ENCODE measurements at regions not wholly inside any gene's neighbourhood (a gene's known extent, or its start where the extent isn't known, plus 50 kb on each side); places are given as distances from the start of the nearest gene placed in this dataset.

DNA sequence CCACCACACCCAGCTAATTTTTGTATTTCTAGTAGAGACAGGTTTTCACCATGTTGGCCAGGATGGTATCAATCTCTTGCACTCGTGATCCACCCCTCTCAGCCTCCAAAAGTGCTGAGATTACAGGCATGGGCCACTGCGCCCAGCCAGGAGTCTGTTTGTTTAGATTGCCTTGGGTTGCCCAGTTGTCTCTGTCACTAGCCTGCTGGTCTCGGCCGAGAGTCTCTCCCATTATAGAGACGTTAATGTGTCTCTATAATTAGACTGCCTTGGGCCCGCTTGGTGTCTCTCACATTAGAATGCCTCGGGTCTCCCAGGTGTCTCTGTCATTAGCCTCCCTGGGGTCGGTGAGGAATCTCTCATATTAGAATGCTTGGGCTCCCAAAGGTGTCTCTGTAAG is 1533.6 kb downstream of the UQCRFS1 start:
- intact Hi-C loops (cut with micrococcal nuclease) = no loop called here
- ChIA-PET CTCF (ENCODE audit: partially characterized antibody) (no interaction called here), POLR2A (ENCODE audit: partially characterized antibody) (no interaction called here)
- Mint-ChIP-seq H3K27ac (no peak overlapping the region), H3K36me3 (no peaks in the 10 kb centered on the region), H3K4me1 (no peaks in the 10 kb centered on the region), H3K27me3 (no peaks in the 10 kb centered on the region), H3K4me3 (no peak overlapping the region), H3K9me3 (peaks cover 7 to 49% (median 26%) of the 10 kb centered on the region in 8 donors)
- DNase-seq = no peak
- Histone ChIP-seq H3K36me3 (ENCODE audit: insufficient read depth, low read length) (no peaks in the 10 kb centered on the region), H3K27ac (ENCODE audit: low read depth, low read length) (no peak overlapping the region), H3K4me1 (ENCODE audit: insufficient read depth, low read length) (no peaks in the 10 kb centered on the region), H3K4me3 (ENCODE audit: low read length in 2 of 2) (no peak overlapping the region), H3K27me3 (ENCODE audit: insufficient read depth, low read length) (no peaks in the 10 kb centered on the region), H3K9me3 (ENCODE audit: control insufficient read depth in 1 of 2, low read length in 2 of 2) (no peaks in the 10 kb centered on the region)

- Mint-ChIP-seq H3K27ac (no peak overlapping the region), H3K36me3 (peaks cover 0 to 1% of the 10 kb centered on the region in 2 donors), H3K27me3 (no peaks in the 10 kb centered on the region), H3K4me1 (no peaks in the 10 kb centered on the region), H3K4me3 (no peak overlapping the region), H3K9me3 (peaks cover 6 to 69% (median 42%) of the 10 kb centered on the region in 8 donors)
- DNase-seq = no peak
- no peaks in the 10 kb centered on the region for H3K36me3 ChIP-seq (ENCODE audit: insufficient read depth, low read length)
- POLR2A ChIA-PET (ENCODE audit: partially characterized antibody) = no interaction called here
- no peak overlapping the region for H3K27ac ChIP-seq (ENCODE audit: low read depth, low read length)
- no peaks in the 10 kb centered on the region for H3K4me1 ChIP-seq (ENCODE audit: insufficient read depth, low read length)
- no peaks in the 10 kb centered on the region for H3K9me3 ChIP-seq (ENCODE audit: control insufficient read depth in 1 of 2, low read length in 2 of 2)
- H3K27me3 ChIP-seq (ENCODE audit: insufficient read depth, low read length) = no peaks in the 10 kb centered on the region
- H3K4me3 ChIP-seq (ENCODE audit: low read length in 2 of 2) = no peak overlapping the region
- CTCF ChIA-PET (ENCODE audit: partially characterized antibody) = no interaction called here
- intact Hi-C loops (cut with micrococcal nuclease) = no loop called here
These were observed 1536.1 kb downstream of the UQCRFS1 start for GRCh38 chr19:27676877-27677276.

GRCh38 chr19:27676334-27676733 is 1536.6 kb downstream of the UQCRFS1 start:
- DNase-seq = no peak
- Histone ChIP-seq H3K4me1 (ENCODE audit: insufficient read depth, low read length) (no peaks in the 10 kb centered on the region), H3K36me3 (ENCODE audit: insufficient read depth, low read length) (no peaks in the 10 kb centered on the region), H3K27ac (ENCODE audit: low read depth, low read length) (no peak overlapping the region), H3K27me3 (ENCODE audit: insufficient read depth, low read length) (no peaks in the 10 kb centered on the region), H3K9me3 (ENCODE audit: control insufficient read depth in 1 of 2, low read length in 2 of 2) (no peaks in the 10 kb centered on the region), H3K4me3 (ENCODE audit: low read length in 2 of 2) (no peak overlapping the region)
- Mint-ChIP-seq H3K4me1 (no peaks in the 10 kb centered on the region), H3K36me3 (peaks cover 0 to 1% of the 10 kb centered on the region in 2 donors), H3K4me3 (no peak overlapping the region), H3K27ac (no peak overlapping the region), H3K27me3 (no peaks in the 10 kb centered on the region), H3K9me3 (peaks cover 6 to 74% (median 44%) of the 10 kb centered on the region in 8 donors)
- intact Hi-C loops (cut with micrococcal nuclease) = no loop called here
- CTCF ChIA-PET (ENCODE audit: partially characterized antibody) = no interaction called here
- POLR2A ChIA-PET (ENCODE audit: partially characterized antibody) = no interaction called here

DNA sequence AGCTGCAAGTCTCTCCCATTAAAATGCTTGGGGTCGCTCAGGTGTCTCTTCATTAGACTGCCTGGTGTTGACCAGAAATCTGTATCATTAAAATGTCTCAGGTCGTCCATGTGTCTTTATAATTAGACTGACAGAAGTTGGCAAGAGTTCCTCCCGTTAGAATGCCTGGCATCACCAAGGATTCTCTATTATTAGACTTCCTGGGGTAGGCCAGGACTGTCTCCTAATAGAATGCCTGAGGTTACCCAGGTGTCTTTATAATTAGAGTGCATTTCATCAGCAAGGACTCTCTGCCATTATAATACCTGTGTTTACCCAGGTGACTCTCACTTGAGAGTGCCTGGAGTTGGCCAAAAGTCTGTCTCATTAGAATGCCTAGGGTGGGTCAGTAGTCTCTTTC is 1537.2 kb downstream of the UQCRFS1 start:
- H3K4me1 Mint-ChIP-seq = no peaks in the 10 kb centered on the region
- Histone ChIP-seq H3K27ac (ENCODE audit: low read depth, low read length) (no peak overlapping the region), H3K4me1 (ENCODE audit: insufficient read depth, low read length) (no peaks in the 10 kb centered on the region), H3K9me3 (ENCODE audit: control insufficient read depth in 1 of 2, low read length in 2 of 2) (peaks cover 0 to 3% of the 10 kb centered on the region in 2 donors), H3K36me3 (ENCODE audit: insufficient read depth, low read length) (no peaks in the 10 kb centered on the region), H3K4me3 (ENCODE audit: low read length in 2 of 2) (no peak overlapping the region), H3K27me3 (ENCODE audit: insufficient read depth, low read length) (no peaks in the 10 kb centered on the region)
- peaks cover 6 to 76% (median 49%) of the 10 kb centered on the region in 8 donors for H3K9me3 Mint-ChIP-seq
- no peaks in the 10 kb centered on the region for H3K27me3 Mint-ChIP-seq
- DNase-seq = no peak
- intact Hi-C loops (cut with micrococcal nuclease) = no loop called here
- no peak overlapping the region for H3K27ac Mint-ChIP-seq
- H3K4me3 Mint-ChIP-seq = no peak overlapping the region
- ChIA-PET CTCF (ENCODE audit: partially characterized antibody) (no interaction called here), POLR2A (ENCODE audit: partially characterized antibody) (no interaction called here)
- H3K36me3 Mint-ChIP-seq = peaks cover 0 to 1% of the 10 kb centered on the region in 2 donors

- Mint-ChIP-seq H3K4me3 (no peak overlapping the region), H3K27me3 (no peaks in the 10 kb centered on the region), H3K36me3 (peaks cover 0 to 1% of the 10 kb centered on the region in 2 donors), H3K27ac (no peak overlapping the region), H3K9me3 (peaks cover 6 to 78% (median 54%) of the 10 kb centered on the region in 8 donors), H3K4me1 (no peaks in the 10 kb centered on the region)
- Histone ChIP-seq H3K27ac (ENCODE audit: low read depth, low read length) (no peak overlapping the region), H3K4me1 (ENCODE audit: insufficient read depth, low read length) (no peaks in the 10 kb centered on the region), H3K36me3 (ENCODE audit: insufficient read depth, low read length) (no peaks in the 10 kb centered on the region), H3K27me3 (ENCODE audit: insufficient read depth, low read length) (no peaks in the 10 kb centered on the region), H3K9me3 (ENCODE audit: control insufficient read depth in 1 of 2, low read length in 2 of 2) (peaks cover 0 to 5% of the 10 kb centered on the region in 2 donors), H3K4me3 (ENCODE audit: low read length in 2 of 2) (no peak overlapping the region)
- intact Hi-C loops (cut with micrococcal nuclease) = no loop called here
- CTCF ChIA-PET (ENCODE audit: partially characterized antibody) = no interaction called here
- POLR2A ChIA-PET (ENCODE audit: partially characterized antibody) = no interaction called here
- DNase-seq = no peak
These were observed 1538.2 kb downstream of the UQCRFS1 start for GRCh38 chr19:27674701-27675100.

- peaks cover 7 to 78% (median 54%) of the 10 kb centered on the region in 8 donors for H3K9me3 Mint-ChIP-seq
- Histone ChIP-seq H3K4me1 (ENCODE audit: insufficient read depth, low read length) (no peaks in the 10 kb centered on the region), H3K9me3 (ENCODE audit: control insufficient read depth in 1 of 2, low read length in 2 of 2) (peaks cover 0 to 5% of the 10 kb centered on the region in 2 donors), H3K27me3 (ENCODE audit: insufficient read depth, low read length) (no peaks in the 10 kb centered on the region), H3K4me3 (ENCODE audit: low read length in 2 of 2) (no peak overlapping the region), H3K27ac (ENCODE audit: low read depth, low read length) (no peak overlapping the region), H3K36me3 (ENCODE audit: insufficient read depth, low read length) (no peaks in the 10 kb centered on the region)
- H3K4me1 Mint-ChIP-seq = no peaks in the 10 kb centered on the region
- ChIA-PET CTCF (ENCODE audit: partially characterized antibody) (no interaction called here), POLR2A (ENCODE audit: partially characterized antibody) (no interaction called here)
- H3K27me3 Mint-ChIP-seq = no peaks in the 10 kb centered on the region
- H3K4me3 Mint-ChIP-seq = no peak overlapping the region
- peaks cover 0 to 1% of the 10 kb centered on the region in 2 donors for H3K36me3 Mint-ChIP-seq
- intact Hi-C loops (cut with micrococcal nuclease) = no loop called here
- DNase-seq = no peak
- H3K27ac Mint-ChIP-seq = no peak overlapping the region
These were observed 1539.0 kb downstream of the UQCRFS1 start for GRCh38 chr19:27673986-27674385.

DNA sequence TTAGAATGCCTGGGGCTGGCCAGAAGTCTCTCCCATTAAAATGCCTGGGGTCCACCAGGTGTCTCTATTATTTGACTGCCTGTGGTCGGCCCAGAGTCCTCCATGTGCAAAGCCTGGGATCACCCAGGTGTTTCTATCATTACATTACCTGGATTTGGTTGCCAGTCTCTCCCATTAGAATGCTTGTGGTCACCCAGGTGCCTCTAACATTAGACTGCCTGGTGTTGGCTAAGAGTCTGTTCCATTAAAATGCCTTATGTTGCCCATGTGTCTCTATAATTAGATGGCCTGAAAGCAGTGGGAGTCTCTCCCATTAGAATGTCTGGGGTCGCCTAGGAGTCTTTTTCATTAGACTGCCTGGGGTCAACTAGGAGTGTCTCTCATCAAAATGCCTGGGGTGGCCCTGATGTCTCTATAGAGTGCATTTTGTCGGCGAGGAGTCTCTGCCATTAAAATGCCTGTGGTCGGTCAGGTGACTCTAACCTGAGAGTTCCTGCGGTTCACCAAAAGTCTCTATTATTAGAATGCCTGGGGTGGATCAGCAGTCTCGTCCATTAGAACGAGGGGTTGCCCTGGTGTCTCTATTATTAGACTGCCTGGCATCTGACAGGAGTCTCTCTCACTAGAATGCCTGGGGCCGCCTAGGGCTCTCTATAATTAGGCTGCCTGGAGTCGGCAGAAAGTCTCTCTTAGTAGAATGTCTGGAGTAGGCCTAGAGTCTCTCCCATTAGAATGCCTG is 1540.5 kb downstream of the UQCRFS1 start:
- intact Hi-C loops (cut with micrococcal nuclease) = no loop called here
- ChIA-PET POLR2A (ENCODE audit: partially characterized antibody) (no interaction called here), CTCF (ENCODE audit: partially characterized antibody) (no interaction called here)
- Mint-ChIP-seq H3K36me3 (peaks cover 0 to 1% of the 10 kb centered on the region in 2 donors), H3K4me1 (no peaks in the 10 kb centered on the region), H3K27ac (no peak overlapping the region), H3K27me3 (no peaks in the 10 kb centered on the region), H3K4me3 (no peak overlapping the region), H3K9me3 (peaks cover 7 to 68% (median 47%) of the 10 kb centered on the region in 8 donors)
- Histone ChIP-seq H3K27me3 (ENCODE audit: insufficient read depth, low read length) (no peaks in the 10 kb centered on the region), H3K9me3 (ENCODE audit: control insufficient read depth in 1 of 2, low read length in 2 of 2) (peaks cover 0 to 5% of the 10 kb centered on the region in 2 donors), H3K27ac (ENCODE audit: low read depth, low read length) (no peak overlapping the region), H3K36me3 (ENCODE audit: insufficient read depth, low read length) (no peaks in the 10 kb centered on the region), H3K4me1 (ENCODE audit: insufficient read depth, low read length) (no peaks in the 10 kb centered on the region), H3K4me3 (ENCODE audit: low read length in 2 of 2) (no peak overlapping the region)
- DNase-seq = no peak
